ENCODE measurements at regions not wholly inside any gene's neighbourhood (a gene's known extent, or its start where the extent isn't known, plus 50 kb on each side); places are given as distances from the start of the nearest gene placed in this dataset.

GRCh38 chr11:115637599-115638241 lies 133.5 kb upstream of the CADM1 start:
- TF ChIP-seq CTCF (IDR thresholded peaks at IDR 0.05) (no peak), POLR2AphosphoS5 (IDR thresholded peaks at IDR 0.05; ENCODE audit: low read depth, low read length) (no peak), GABPA (IDR thresholded peaks at IDR 0.05; ENCODE audit: low read depth) (no peak), RCOR1 (IDR thresholded peaks at IDR 0.05; ENCODE audit: low read length) (no peak), RFX5 (IDR thresholded peaks at IDR 0.05; ENCODE audit: low read length) (no peak), ELF1 (IDR thresholded peaks at IDR 0.05) (no peak), JUND (IDR thresholded peaks at IDR 0.05) (no peak), TAF1 (IDR thresholded peaks at IDR 0.05; ENCODE audit: borderline replicate concordance, low read depth, low read length) (no peak), MXI1 (IDR thresholded peaks at IDR 0.05; ENCODE audit: low read depth, low read length) (no peak)

Data from SK-N-SH (cell line).